ENCODE measurements at regions not wholly inside any gene's neighbourhood (a gene's known extent, or its start where the extent isn't known, plus 50 kb on each side); places are given as distances from the start of the nearest gene placed in this dataset.
A peak's percentile ranks its signal among the peaks of the same experiment; 100 is the strongest.

- TF ChIP-seq RAD21 (IDR thresholded peaks at IDR 0.05): peak; percentile 29 to 43
- TF ChIP-seq FOXA2 (IDR thresholded peaks at IDR 0.05): no peak
- no peak for DNase-seq (ENCODE audit: low spot score)
- H3K27me3 ChIP-seq (ENCODE audit: control insufficient read depth in 4 of 4, insufficient read depth in 4 of 4, low read length in 3 of 4): no peaks in the 10 kb centered on the region
- no peak overlapping the region for H3K4me3 ChIP-seq (ENCODE audit: low read depth in 1 of 3, low read length in 3 of 3)
- WGBS: 91% methylated on average over 4 of the region's 4 CpGs
- H3K9ac ChIP-seq (ENCODE audit: low read depth in 1 of 2, low read length in 2 of 2): no peak overlapping the region
- no peaks in the 10 kb centered on the region for H3K36me3 ChIP-seq (ENCODE audit: control insufficient read depth in 4 of 4, insufficient read depth in 3 of 4, low read depth in 1 of 4, low read length in 3 of 4)
- peaks cover 0 to 4% (median 0%) of the 10 kb centered on the region in 4 donors for H3K4me1 ChIP-seq (ENCODE audit: control insufficient read depth in 4 of 4, insufficient read depth in 4 of 4, low read length in 3 of 4)
- H3K27ac ChIP-seq (ENCODE audit: low read depth in 1 of 2, low read length in 2 of 2): no peak overlapping the region
- H3K9me3 ChIP-seq (ENCODE audit: control insufficient read depth in 4 of 4, low read length in 3 of 4): no peaks in the 10 kb centered on the region
Measured at GRCh38 chr2:16321872-16322271, 343.8 kb downstream of the CYRIA start.

- H3K27me3 ChIP-seq (ENCODE audit: control insufficient read depth in 4 of 4, insufficient read depth in 4 of 4, low read length in 3 of 4): no peaks in the 10 kb centered on the region
- peaks cover 0 to 4% (median 0%) of the 10 kb centered on the region in 4 donors for H3K4me1 ChIP-seq (ENCODE audit: control insufficient read depth in 4 of 4, insufficient read depth in 4 of 4, low read length in 3 of 4)
- TF ChIP-seq CTCF (IDR thresholded peaks at IDR 0.05; ENCODE audit: low read depth, low read length, missing input control): no peak
- no peak for TF ChIP-seq SP1 (IDR thresholded peaks at IDR 0.05)
- WGBS: 90% methylated on average over 9 of the region's 9 CpGs
- no peak overlapping the region for H3K27ac ChIP-seq (ENCODE audit: low read depth in 1 of 2, low read length in 2 of 2)
- H3K4me3 ChIP-seq (ENCODE audit: low read depth in 1 of 3, low read length in 3 of 3): no peak overlapping the region
- no peak for DNase-seq (ENCODE audit: low spot score)
- no peaks in the 10 kb centered on the region for H3K36me3 ChIP-seq (ENCODE audit: control insufficient read depth in 4 of 4, insufficient read depth in 3 of 4, low read depth in 1 of 4, low read length in 3 of 4)
- H3K9me3 ChIP-seq (ENCODE audit: control insufficient read depth in 4 of 4, low read length in 3 of 4): no peaks in the 10 kb centered on the region
- H3K9ac ChIP-seq (ENCODE audit: low read depth in 1 of 2, low read length in 2 of 2): no peak overlapping the region
Measured at GRCh38 chr2:16321256-16321655, 344.4 kb downstream of the CYRIA start.

GRCh38 chr2:16320716-16321115, 344.9 kb downstream of the CYRIA start:
- no peak overlapping the region for H3K27ac ChIP-seq (ENCODE audit: low read depth in 1 of 2, low read length in 2 of 2)
- H3K9me3 ChIP-seq (ENCODE audit: control insufficient read depth in 4 of 4, low read length in 3 of 4): no peaks in the 10 kb centered on the region
- DNase-seq (ENCODE audit: low spot score): no peak
- no peak overlapping the region for H3K4me3 ChIP-seq (ENCODE audit: low read depth in 1 of 3, low read length in 3 of 3)
- WGBS: 85% methylated on average over 11 of the region's 11 CpGs
- H3K36me3 ChIP-seq (ENCODE audit: control insufficient read depth in 4 of 4, insufficient read depth in 3 of 4, low read depth in 1 of 4, low read length in 3 of 4): no peaks in the 10 kb centered on the region
- no peak overlapping the region for H3K9ac ChIP-seq (ENCODE audit: low read depth in 1 of 2, low read length in 2 of 2)
- H3K4me1 ChIP-seq (ENCODE audit: control insufficient read depth in 4 of 4, insufficient read depth in 4 of 4, low read length in 3 of 4): peaks cover 0 to 4% (median 0%) of the 10 kb centered on the region in 4 donors
- no peaks in the 10 kb centered on the region for H3K27me3 ChIP-seq (ENCODE audit: control insufficient read depth in 4 of 4, insufficient read depth in 4 of 4, low read length in 3 of 4)
- no peak for TF ChIP-seq NR2F2 (IDR thresholded peaks at IDR 0.05)
- no peak for TF ChIP-seq REST (IDR thresholded peaks at IDR 0.05)
- no peak for TF ChIP-seq FOXA1 (IDR thresholded peaks at IDR 0.05)
- TF ChIP-seq GABPA (IDR thresholded peaks at IDR 0.05 in 1 of 2, conservative IDR thresholded peaks at IDR 0.05 in 1 of 2): no peak
- no peak for TF ChIP-seq TAF1 (conservative IDR thresholded peaks at IDR 0.05)
- no peak for TF ChIP-seq RXRA (IDR thresholded peaks at IDR 0.05)
- no peak for TF ChIP-seq ATF3 (IDR thresholded peaks at IDR 0.05)
- no peak for TF ChIP-seq HNF4A (conservative IDR thresholded peaks at IDR 0.05)
- TF ChIP-seq FOXA2 (IDR thresholded peaks at IDR 0.05): no peak
- no peak for TF ChIP-seq EGR1 (IDR thresholded peaks at IDR 0.05; ENCODE audit: low read depth in 2 of 2)
- TF ChIP-seq HNF4G (IDR thresholded peaks at IDR 0.05): no peak
- TF ChIP-seq ZBTB33 (IDR thresholded peaks at IDR 0.05): no peak
- TF ChIP-seq SP1 (IDR thresholded peaks at IDR 0.05): no peak
